ENCODE measurements at regions not wholly inside any gene's neighbourhood (a gene's known extent, or its start where the extent isn't known, plus 50 kb on each side); places are given as distances from the start of the nearest gene placed in this dataset.

DNA sequence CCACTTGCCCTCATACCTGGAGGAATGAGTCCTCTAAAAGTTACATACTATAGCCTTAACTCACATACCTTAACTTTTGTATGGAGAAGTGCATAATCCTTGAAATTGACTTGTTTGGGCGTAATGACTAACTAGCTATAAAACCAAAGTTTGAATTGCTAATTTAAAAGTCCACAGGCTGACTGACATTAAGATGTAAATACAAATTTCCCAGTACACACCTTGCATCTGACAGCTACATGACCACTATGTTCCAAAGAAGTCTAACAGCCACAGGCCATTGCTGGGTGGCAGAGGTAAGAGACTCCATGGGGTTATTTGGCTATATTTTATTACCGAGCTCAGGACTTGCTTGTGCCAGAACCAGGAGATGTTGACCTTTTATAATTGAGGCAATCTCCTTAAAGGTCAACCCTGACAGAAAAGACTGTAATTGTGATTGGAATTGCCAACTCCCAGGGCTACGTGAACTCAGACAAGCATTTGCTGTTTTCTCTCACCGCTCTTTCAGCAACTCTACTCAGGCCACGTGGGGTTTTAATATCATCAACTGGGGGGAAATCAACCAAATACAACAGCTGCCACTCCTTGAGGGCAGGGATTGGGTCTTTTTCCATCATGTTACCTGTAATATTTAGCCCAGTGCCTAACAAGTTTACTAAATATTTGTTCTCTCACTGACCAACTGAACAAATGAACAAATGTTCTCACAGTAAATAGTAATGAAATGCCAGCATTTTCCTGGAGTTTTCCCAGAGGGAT lies 139.9 kb downstream of the SEMA6D start:
- TF ChIP-seq, protein P1, sequence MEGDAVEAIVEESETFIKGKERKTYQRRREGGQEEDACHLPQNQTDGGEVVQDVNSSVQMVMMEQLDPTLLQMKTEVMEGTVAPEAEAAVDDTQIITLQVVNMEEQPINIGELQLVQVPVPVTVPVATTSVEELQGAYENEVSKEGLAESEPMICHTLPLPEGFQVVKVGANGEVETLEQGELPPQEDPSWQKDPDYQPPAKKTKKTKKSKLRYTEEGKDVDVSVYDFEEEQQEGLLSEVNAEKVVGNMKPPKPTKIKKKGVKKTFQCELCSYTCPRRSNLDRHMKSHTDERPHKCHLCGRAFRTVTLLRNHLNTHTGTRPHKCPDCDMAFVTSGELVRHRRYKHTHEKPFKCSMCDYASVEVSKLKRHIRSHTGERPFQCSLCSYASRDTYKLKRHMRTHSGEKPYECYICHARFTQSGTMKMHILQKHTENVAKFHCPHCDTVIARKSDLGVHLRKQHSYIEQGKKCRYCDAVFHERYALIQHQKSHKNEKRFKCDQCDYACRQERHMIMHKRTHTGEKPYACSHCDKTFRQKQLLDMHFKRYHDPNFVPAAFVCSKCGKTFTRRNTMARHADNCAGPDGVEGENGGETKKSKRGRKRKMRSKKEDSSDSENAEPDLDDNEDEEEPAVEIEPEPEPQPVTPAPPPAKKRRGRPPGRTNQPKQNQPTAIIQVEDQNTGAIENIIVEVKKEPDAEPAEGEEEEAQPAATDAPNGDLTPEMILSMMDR (IDR thresholded peaks at IDR 0.05; ENCODE audit: control extremely low read depth in 1 of 3, insufficient read depth in 1 of 3, low read depth in 1 of 3, low read length in 3 of 3) = no peak
- TF ChIP-seq CBX5 (IDR thresholded peaks at IDR 0.05; ENCODE audit: low read depth, low read length) = no peak
- TF ChIP-seq YY1 (IDR thresholded peaks at IDR 0.05; ENCODE audit: low read depth, low read length) = no peak
- TF ChIP-seq, protein P2, sequence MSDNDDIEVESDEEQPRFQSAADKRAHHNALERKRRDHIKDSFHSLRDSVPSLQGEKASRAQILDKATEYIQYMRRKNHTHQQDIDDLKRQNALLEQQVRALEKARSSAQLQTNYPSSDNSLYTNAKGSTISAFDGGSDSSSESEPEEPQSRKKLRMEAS (IDR thresholded peaks at IDR 0.05) = no peak
- TF ChIP-seq JUN (IDR thresholded peaks at IDR 0.05; ENCODE audit: low read depth, low read length) = no peak
- no peak for TF ChIP-seq GABPA (IDR thresholded peaks at IDR 0.05; ENCODE audit: borderline replicate concordance, insufficient read depth, low read length)
- TF ChIP-seq EZH2 (IDR thresholded peaks at IDR 0.05; ENCODE audit: low read depth, low read length, severe bottlenecking) = no peak
- TF ChIP-seq POLR2A (IDR thresholded peaks at IDR 0.05; ENCODE audit: control extremely low read depth in 1 of 2, low read depth in 2 of 2, low read length in 2 of 2) = no peak
- no peak for TF ChIP-seq EP300 (IDR thresholded peaks at IDR 0.05; ENCODE audit: borderline replicate concordance in 1 of 2, low read depth in 2 of 2, low read length in 2 of 2)
- TF ChIP-seq CEBPB (IDR thresholded peaks at IDR 0.05; ENCODE audit: low read depth, low read length) = no peak
- TF ChIP-seq POLR2AphosphoS5 (IDR thresholded peaks at IDR 0.05; ENCODE audit: low read depth, low read length) = no peak
